AG08396 (cell line): ENCODE measurements at regions not wholly inside any gene's neighbourhood (a gene's known extent, or its start where the extent isn't known, plus 50 kb on each side); places are given as distances from the start of the nearest gene placed in this dataset.

Source experiments
- DNase-seq: peaks from one replicate; pipeline ENCODE4 v3.0.0; 2012; ENCODE audit warnings: low spot score, mixed read lengths

GRCh38 chr18:21997207-21998143 is 171.9 kb upstream of the GATA6 start:
- DNase-seq, result peak; percentile 53

GRCh38 chr18:21998486-21998885 is 170.9 kb upstream of the GATA6 start:
- DNase-seq, result no peak

DNA sequence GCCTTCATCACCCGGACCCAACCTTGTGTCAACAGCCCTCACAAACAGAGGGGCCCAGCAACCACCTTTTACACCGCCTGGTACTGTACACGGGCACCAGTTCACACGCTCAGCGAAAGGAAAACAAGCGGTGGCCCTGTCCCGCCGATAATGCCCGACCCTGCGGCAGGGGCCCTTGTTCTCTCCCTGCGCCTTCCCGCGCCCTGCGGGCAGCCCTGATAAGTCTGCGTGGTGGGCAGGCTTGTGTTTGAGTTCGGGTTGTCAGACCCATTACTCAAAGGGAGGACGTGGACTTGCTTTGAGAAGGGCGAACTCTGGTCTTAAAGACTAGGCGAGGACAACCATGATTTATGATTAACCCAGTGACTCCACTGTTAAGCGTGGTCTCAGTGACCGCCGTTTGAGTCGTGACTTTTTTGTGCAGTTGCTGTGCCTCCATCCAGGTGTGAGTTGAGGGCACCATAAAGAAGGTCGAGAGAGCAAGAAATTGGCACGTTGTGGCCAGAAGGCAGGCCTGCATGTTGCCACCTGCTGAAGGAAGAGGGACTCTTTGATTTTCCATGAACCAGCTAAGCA is 167.4 kb upstream of the GATA6 start:
- DNase-seq, result no peak

DNA sequence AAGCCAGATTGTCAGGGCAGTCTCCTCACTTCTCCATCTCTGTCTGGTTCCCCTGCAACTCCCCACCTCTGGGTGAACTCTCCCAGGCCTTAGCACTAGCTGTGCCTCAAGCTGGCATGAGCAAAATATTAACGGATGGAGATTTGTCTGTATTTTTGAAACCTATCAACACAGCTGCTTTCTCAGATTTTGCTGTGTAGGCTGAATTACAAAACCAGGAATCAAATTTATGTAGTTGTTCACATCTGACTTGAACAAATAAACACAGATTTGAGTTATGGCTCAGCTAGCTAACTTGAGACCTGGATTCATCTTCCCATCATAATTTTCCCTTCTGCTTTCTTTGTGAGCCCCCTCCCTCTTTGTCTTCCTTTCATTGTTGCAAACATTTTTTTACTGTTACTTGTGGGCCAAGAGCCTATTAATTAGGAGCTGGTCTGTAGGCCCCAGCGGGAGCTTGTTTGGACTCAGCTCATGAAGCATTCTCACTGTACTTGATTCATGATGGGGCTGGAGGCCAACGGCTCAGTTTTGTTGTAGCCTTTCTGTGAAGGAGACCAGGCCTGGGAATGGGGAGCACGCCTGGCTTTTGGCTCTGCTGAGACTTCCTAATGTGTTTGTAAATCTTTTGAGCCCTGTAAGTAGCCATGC is 164.1 kb upstream of the GATA6 start:
- DNase-seq, result no peak

DNA sequence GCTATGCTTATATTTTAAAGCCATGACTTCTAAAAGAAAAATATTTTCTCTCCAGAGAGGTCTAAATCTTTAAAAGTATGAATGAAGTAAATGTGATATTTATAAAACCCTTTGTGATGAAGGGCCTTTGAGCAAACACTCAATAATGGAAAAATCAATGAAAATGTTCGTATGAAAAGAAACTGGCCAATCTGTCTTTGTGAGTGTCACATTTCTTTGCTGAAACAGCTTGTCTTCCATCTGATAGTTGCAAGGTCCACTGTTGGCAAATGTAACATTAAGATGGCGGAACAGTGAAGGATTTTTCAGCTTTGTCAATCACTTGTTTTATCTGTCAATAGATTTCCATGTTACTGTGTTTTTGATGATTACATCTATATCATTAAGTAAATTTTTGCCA is 162.9 kb upstream of the GATA6 start:
- DNase-seq, result no peak

DNA sequence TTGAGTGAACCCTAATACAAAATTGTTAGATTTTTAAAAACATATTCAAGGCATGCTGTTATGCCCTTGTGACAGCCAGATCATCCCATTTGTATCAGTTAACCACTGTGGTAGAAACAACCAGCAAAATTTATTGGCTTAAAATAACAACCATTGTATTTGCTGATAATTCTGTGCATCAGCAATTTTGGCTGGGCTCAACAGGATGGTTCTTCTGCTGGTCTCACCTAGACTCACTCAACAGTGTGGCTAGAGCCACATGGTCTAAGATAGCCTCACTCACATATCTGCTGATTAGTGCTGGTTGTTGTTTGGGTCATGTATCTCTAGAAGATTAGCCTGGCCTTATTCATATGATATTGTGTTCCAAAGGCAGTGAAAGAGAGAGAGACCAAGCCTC is 160.1 kb upstream of the GATA6 start:
- no peak for DNase-seq

- DNase-seq, result no peak
Observed at GRCh38 chr18:22013993-22014392, 155.4 kb upstream of the GATA6 start.

GRCh38 chr18:22015156-22015555 is 154.2 kb upstream of the GATA6 start:
- no peak for DNase-seq

DNA sequence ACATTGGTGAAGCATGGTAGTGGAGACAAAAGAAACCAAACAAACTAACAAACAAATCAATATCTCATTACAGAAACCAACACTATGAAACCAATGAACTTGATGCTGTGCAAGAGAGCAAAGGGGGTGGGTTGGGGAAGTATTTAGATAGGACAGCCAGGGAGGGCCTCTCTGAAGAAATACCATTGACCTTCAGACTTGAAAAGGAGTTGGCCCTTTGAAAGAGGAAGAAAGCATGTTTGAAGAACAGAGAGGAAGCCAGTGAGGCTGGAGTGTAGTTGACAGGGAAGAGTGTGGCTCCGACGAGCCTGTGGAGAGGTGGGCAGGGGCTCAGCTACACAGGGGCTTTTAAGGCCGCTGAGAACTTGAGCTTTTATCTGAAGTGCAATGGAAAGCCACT is 151.0 kb upstream of the GATA6 start:
- no peak for DNase-seq

DNA sequence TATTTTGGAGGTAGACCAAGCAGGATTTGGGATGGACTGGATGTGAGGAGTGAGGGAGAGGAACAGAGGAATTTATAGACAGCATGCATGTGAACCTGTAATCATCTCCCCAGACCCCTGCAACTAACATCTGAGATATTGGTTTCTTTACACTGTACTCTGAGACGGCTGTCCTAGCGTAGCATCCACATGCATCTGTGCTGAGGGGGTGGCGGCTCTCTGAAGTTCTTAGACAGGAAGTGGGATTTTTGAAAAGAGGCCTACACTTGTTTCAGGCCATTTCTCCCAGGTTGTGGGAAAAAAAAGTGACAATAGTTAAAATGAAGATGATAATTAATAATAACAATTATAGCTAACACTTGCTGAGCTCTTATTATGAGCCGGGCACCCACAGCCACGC is 150.2 kb upstream of the GATA6 start:
- no peak for DNase-seq

GRCh38 chr18:22020127-22020866 is 149.1 kb upstream of the GATA6 start:
- no peak for DNase-seq

- no peak for DNase-seq
Observed at GRCh38 chr18:22020867-22021370, 148.5 kb upstream of the GATA6 start.

- DNase-seq, result no peak
Observed at GRCh38 chr18:22021701-22022100, 147.7 kb upstream of the GATA6 start.

- no peak for DNase-seq
Observed at GRCh38 chr18:22024924-22025323, 144.5 kb upstream of the GATA6 start.

DNA sequence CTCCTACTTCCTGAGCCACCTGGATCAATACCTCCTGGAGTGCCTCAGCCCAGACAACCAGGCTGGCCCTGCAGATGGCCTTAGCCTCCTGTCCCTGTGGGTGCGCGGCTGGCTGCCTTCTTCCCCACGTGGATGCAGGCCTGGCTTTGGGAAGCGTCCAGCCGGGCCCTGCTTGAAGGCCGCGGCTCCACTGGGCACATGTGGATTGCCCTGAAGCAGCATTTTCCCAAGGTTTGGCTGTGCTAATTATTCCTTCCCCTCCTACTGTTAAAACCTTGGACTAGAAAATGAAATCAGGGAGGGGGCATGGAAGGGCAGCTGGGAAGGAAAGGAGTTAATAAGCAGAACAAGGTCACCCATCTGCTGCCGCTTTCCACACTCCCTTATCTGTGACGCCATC is 143.0 kb upstream of the GATA6 start:
- no peak for DNase-seq

DNA sequence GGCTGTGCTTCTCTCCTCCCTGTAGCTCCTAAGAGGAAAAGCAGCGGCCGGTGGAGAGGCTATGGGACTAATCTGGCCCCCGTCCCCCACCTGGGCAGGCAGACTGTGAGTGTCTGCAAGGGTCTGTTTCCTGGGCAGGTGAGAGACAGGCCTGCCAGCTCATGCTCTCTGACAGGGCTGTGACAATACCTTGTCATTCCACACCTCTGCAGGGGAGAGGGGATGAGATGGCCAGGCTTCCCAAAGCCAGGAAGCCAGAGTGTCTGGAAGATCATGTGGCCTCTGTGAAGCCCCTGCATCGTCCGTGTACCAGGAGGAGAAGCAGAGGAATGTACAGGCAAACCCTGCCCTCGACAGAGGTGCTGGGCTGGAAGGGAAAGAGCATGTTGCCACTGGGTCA is 142.5 kb upstream of the GATA6 start:
- no peak for DNase-seq

GRCh38 chr18:22031611-22032010 is 137.8 kb upstream of the GATA6 start:
- no peak for DNase-seq

- DNase-seq, result peak; percentile 73
Observed at GRCh38 chr18:22032392-22032961, 136.9 kb upstream of the GATA6 start.

DNA sequence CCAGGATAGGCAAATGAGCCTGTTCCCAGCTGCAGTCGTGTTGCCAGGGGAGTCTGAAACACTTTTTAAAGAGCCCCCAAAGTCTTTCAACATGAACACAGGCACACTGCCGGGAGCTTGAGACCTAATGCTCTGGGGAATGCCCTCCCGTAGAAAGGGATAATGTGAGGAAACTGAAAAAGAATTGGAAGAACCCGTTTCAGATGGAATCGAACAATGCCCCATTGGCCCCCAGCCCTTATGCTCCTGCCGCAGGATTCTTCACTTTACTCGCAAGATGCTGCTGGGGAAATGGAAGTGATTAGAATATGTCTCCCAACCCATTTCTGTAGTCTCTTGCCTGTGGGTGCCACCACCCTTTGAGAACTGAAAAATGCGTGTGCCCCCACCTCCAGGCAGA is 136.3 kb upstream of the GATA6 start:
- no peak for DNase-seq

DNA sequence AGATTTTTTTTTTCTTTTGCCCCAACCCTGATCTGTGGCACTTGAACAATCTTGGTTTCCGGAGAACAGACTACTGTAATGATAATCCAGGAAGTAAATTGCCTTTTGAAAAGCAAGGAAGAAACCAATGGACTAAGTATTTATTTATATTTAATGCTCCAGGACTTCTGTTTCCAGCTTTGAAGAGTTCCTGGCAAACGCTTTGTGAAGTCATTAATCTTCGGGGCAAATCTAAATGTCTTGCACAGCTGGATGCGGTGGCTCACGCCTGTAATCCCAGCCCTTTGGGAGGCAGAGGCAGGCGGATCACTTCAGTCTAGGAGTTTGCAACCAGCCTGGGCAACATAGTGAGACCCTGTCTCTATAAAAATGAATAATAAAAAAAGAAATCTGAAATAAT is 135.1 kb upstream of the GATA6 start:
- no peak for DNase-seq

GRCh38 chr18:22040533-22040932 is 128.9 kb upstream of the GATA6 start:
- no peak for DNase-seq

DNA sequence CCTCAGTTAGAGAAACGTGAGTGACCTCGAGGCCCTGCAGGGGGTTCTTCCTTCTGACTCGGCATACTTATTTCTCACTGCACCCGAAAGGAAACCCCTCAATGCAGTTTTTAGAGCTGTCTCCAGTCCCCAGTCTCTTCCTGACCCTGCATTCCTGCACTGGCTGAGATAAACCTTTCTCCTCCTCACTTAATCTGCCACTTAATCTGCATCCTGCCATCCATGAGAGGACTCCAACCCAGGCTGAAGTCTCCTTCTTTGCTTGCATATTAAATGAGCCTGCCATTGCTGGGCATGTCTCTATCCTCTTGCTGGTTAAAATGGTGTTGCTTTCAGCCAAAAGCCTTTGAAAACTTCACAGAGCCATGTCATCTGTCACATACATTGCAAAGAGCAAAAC is 125.6 kb upstream of the GATA6 start:
- DNase-seq, result no peak
